ENCODE measurements at regions not wholly inside any gene's neighbourhood (a gene's known extent, or its start where the extent isn't known, plus 50 kb on each side); places are given as distances from the start of the nearest gene placed in this dataset.

- no peak for DNase-seq (ENCODE audit: low read depth)
- no peak overlapping the region for H3K4me3 ChIP-seq (ENCODE audit: low read depth, low read length)
- no peak for TF ChIP-seq CTCF (conservative IDR thresholded peaks at IDR 0.05; ENCODE audit: low read depth, low read length)
Measured at GRCh38 chrX:145549496-145549895, 268.1 kb upstream of the SLITRK2 start.

GRCh38 chrX:145552643-145553042, 265.0 kb upstream of the SLITRK2 start:
- no peak for DNase-seq (ENCODE audit: low read depth)

GRCh38 chrX:145553702-145554101, 263.9 kb upstream of the SLITRK2 start:
- H3K4me3 ChIP-seq (ENCODE audit: low read depth, low read length), result no peak overlapping the region
- no peak for TF ChIP-seq CTCF (conservative IDR thresholded peaks at IDR 0.05; ENCODE audit: low read depth, low read length)
- DNase-seq (ENCODE audit: low read depth), result no peak

More at GRCh38 chrX:145552643-145553042, 265.0 kb upstream of the SLITRK2 start:
- TF ChIP-seq CTCF (conservative IDR thresholded peaks at IDR 0.05; ENCODE audit: low read depth, low read length), result no peak
- no peak overlapping the region for H3K4me3 ChIP-seq (ENCODE audit: low read depth, low read length)

GRCh38 chrX:145563159-145563558, 254.5 kb upstream of the SLITRK2 start:
- no peak overlapping the region for H3K4me3 ChIP-seq (ENCODE audit: low read depth, low read length)
- TF ChIP-seq CTCF (conservative IDR thresholded peaks at IDR 0.05; ENCODE audit: low read depth, low read length), result no peak
- no peak for DNase-seq (ENCODE audit: low read depth)

GRCh38 chrX:145609951-145610511, 207.6 kb upstream of the SLITRK2 start:
- H3K4me3 ChIP-seq (ENCODE audit: low read depth, low read length), result no peak overlapping the region
- peak; percentile 12 for DNase-seq (ENCODE audit: low read depth)
- TF ChIP-seq CTCF (conservative IDR thresholded peaks at IDR 0.05; ENCODE audit: low read depth, low read length), result no peak

- H3K4me3 ChIP-seq (ENCODE audit: low read depth, low read length), result no peak overlapping the region
- TF ChIP-seq CTCF (conservative IDR thresholded peaks at IDR 0.05; ENCODE audit: low read depth, low read length), result no peak
- DNase-seq (ENCODE audit: low read depth), result no peak
Measured at GRCh38 chrX:145613894-145614293, 203.7 kb upstream of the SLITRK2 start.

- H3K4me3 ChIP-seq (ENCODE audit: low read depth, low read length), result no peak overlapping the region
- DNase-seq (ENCODE audit: low read depth), result no peak
- no peak for TF ChIP-seq CTCF (conservative IDR thresholded peaks at IDR 0.05; ENCODE audit: low read depth, low read length)
Measured at GRCh38 chrX:145620666-145621065, 197.0 kb upstream of the SLITRK2 start.

Measured in choroid plexus epithelial cell (primary cell).